ENCODE measurements at regions not wholly inside any gene's neighbourhood (a gene's known extent, or its start where the extent isn't known, plus 50 kb on each side); places are given as distances from the start of the nearest gene placed in this dataset.

GRCh38 chr6:4348462-4349112 is 213.2 kb upstream of the ECI2 start:
- Histone ChIP-seq H3K36me3 (replicated peaks in 1 of 2) (no peaks in the 10 kb centered on the region), H3K4me1 (replicated peaks in 1 of 2) (peaks cover 4 to 9% of the 10 kb centered on the region in 2 donors), H3K27me3 (no peaks in the 10 kb centered on the region), H3K9me3 (replicated peaks in 1 of 3) (no peaks in the 10 kb centered on the region), H3K27ac (no peak overlapping the region), H3K4me3 (no peak overlapping the region)
- WGBS, 4 donors = 68 to 73% (median 70%) methylated on average over 14 of the region's 14 CpGs
- TF ChIP-seq POLR2A (IDR thresholded peaks at IDR 0.05) = no peak
- TF ChIP-seq, protein P1, sequence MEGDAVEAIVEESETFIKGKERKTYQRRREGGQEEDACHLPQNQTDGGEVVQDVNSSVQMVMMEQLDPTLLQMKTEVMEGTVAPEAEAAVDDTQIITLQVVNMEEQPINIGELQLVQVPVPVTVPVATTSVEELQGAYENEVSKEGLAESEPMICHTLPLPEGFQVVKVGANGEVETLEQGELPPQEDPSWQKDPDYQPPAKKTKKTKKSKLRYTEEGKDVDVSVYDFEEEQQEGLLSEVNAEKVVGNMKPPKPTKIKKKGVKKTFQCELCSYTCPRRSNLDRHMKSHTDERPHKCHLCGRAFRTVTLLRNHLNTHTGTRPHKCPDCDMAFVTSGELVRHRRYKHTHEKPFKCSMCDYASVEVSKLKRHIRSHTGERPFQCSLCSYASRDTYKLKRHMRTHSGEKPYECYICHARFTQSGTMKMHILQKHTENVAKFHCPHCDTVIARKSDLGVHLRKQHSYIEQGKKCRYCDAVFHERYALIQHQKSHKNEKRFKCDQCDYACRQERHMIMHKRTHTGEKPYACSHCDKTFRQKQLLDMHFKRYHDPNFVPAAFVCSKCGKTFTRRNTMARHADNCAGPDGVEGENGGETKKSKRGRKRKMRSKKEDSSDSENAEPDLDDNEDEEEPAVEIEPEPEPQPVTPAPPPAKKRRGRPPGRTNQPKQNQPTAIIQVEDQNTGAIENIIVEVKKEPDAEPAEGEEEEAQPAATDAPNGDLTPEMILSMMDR (IDR thresholded peaks at IDR 0.05) = no peak
- peak in 1 of 7 donors; percentile 66 for DNase-seq
- intact Hi-C loops (cut with DNase I) = no loop called here

DNA sequence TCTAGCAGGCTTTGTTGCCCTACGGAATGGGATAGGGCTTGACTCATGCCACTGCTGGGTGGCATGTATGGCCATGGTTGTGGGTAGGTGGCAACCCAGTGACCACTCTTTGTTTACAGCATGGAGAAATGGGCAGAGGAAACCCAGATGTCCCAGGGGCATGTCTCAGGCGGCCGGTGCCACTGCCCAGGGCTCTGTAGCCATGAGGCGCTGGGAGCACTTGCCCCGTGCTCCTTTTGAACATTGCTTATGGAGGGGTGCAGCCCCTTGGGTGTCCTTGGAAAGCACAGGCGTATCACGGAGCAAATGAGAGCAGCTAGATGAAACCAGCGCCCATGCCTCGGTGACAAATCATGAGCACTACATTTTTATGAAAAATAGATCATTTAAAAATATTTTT is 212.5 kb upstream of the ECI2 start:
- DNase-seq = no peak
- Histone ChIP-seq H3K4me3 (no peak overlapping the region), H3K4me1 (replicated peaks in 1 of 2) (peaks cover 4 to 9% of the 10 kb centered on the region in 2 donors), H3K36me3 (replicated peaks in 1 of 2) (no peaks in the 10 kb centered on the region), H3K27ac (no peak overlapping the region), H3K9me3 (replicated peaks in 1 of 3) (no peaks in the 10 kb centered on the region), H3K27me3 (no peaks in the 10 kb centered on the region)
- intact Hi-C loops (cut with DNase I) = no loop called here
- WGBS, 4 donors = 85 to 94% (median 91%) methylated on average over 8 to 9 of the region's 9 CpGs
- no peak for TF ChIP-seq POLR2A (IDR thresholded peaks at IDR 0.05)
- TF ChIP-seq, protein P1 (IDR thresholded peaks at IDR 0.05) = no peak

GRCh38 chr6:4346659-4347333 is 211.4 kb upstream of the ECI2 start:
- 75 to 82% (median 79%) methylated on average over 6 of the region's 6 CpGs for WGBS, 4 donors
- peaks cover 3 to 4% of the 10 kb centered on the region in 2 donors for H3K4me1 ChIP-seq (replicated peaks in 1 of 2)
- no peaks in the 10 kb centered on the region for H3K9me3 ChIP-seq (replicated peaks in 1 of 3)
- intact Hi-C loops (cut with DNase I) = no loop called here
- DNase-seq = no peak
- no peaks in the 10 kb centered on the region for H3K36me3 ChIP-seq (replicated peaks in 1 of 2)
- H3K4me3 ChIP-seq = no peak overlapping the region
- TF ChIP-seq, protein P1 (IDR thresholded peaks at IDR 0.05) = no peak
- no peak for TF ChIP-seq POLR2A (IDR thresholded peaks at IDR 0.05)
- H3K27ac ChIP-seq = no peak overlapping the region
- no peaks in the 10 kb centered on the region for H3K27me3 ChIP-seq

GRCh38 chr6:4345543-4345942 is 210.2 kb upstream of the ECI2 start:
- H3K36me3 ChIP-seq (replicated peaks in 1 of 2) = no peaks in the 10 kb centered on the region
- no peaks in the 10 kb centered on the region for H3K9me3 ChIP-seq (replicated peaks in 1 of 3)
- no peak overlapping the region for H3K4me3 ChIP-seq
- intact Hi-C loops (cut with DNase I) = no loop called here
- no peaks in the 10 kb centered on the region for H3K4me1 ChIP-seq (replicated peaks in 1 of 2)
- no peak for TF ChIP-seq POLR2A (IDR thresholded peaks at IDR 0.05)
- TF ChIP-seq, protein P1 (IDR thresholded peaks at IDR 0.05) = no peak
- H3K27me3 ChIP-seq = no peaks in the 10 kb centered on the region
- H3K27ac ChIP-seq = no peak overlapping the region
- 62 to 73% (median 66%) methylated on average over 3 of the region's 3 CpGs for WGBS, 4 donors
- no peak for DNase-seq

All from adrenal gland (tissue), 9 donors.